Endodermal cell (in vitro differentiated cells): ENCODE measurements at regions not wholly inside any gene's neighbourhood (a gene's known extent, or its start where the extent isn't known, plus 50 kb on each side); places are given as distances from the start of the nearest gene placed in this dataset.

Experiments
- DNase-seq: peaks from one replicate; pipeline ENCODE4 v3.0.0-alpha.2; 2017
- H3K27ac ChIP-seq: 2 replicates; pipeline ENCODE4 v1.5.1; 2013; ENCODE audit warnings: mild to moderate bottlenecking, low read depth, low read length, moderate library complexity
- H3K27me3 ChIP-seq: 2 replicates; pipeline ENCODE4 v1.6.1; 2013; ENCODE audit warnings: mild to moderate bottlenecking, low read length, moderate library complexity; ENCODE audit not compliant: insufficient read depth, control insufficient read depth, poor library complexity, severe bottlenecking
- H3K36me3 ChIP-seq: 2 replicates; pipeline ENCODE4 v1.7.0; 2013; ENCODE audit warnings: mild to moderate bottlenecking, low read length, moderate library complexity; ENCODE audit not compliant: control insufficient read depth, insufficient read depth
- H3K4me1 ChIP-seq: one replicate; pipeline ENCODE4 v1.7.0; 2013; ENCODE audit warnings: low read length; ENCODE audit not compliant: control insufficient read depth, insufficient read depth
- H3K4me3 ChIP-seq: 2 replicates; pipeline ENCODE4 v1.5.1; 2013; ENCODE audit warnings: mild to moderate bottlenecking, low read length, moderate library complexity
- H3K9ac ChIP-seq: 2 replicates; pipeline ENCODE4 v1.6.1; 2013; ENCODE audit warnings: mild to moderate bottlenecking, low read length, moderate library complexity; ENCODE audit not compliant: poor library complexity, severe bottlenecking; ENCODE audit errors: extremely low read depth
- H3K9me3 ChIP-seq: 2 replicates; pipeline ENCODE4 v1.6.1; 2013; ENCODE audit warnings: mild to moderate bottlenecking, low read length, moderate library complexity; ENCODE audit not compliant: control insufficient read depth
- H3K27ac Mint-ChIP-seq: 2 replicates; pipeline ENCODE4 v1.8.0; 2020; ENCODE audit warnings: mixed read lengths
- H3K27me3 Mint-ChIP-seq: 2 replicates; pipeline ENCODE4 v1.8.0; 2021; ENCODE audit warnings: mild to moderate bottlenecking, mixed read lengths; ENCODE audit not compliant: insufficient read depth
- H3K36me3 Mint-ChIP-seq: 2 replicates; pipeline ENCODE4 v1.8.0; 2020; ENCODE audit warnings: low read depth, mixed read lengths
- H3K4me1 Mint-ChIP-seq: 2 replicates; pipeline ENCODE4 v1.8.0; 2020; ENCODE audit warnings: mixed read lengths
- H3K4me3 Mint-ChIP-seq: 2 replicates; pipeline ENCODE4 v1.8.0; 2020; ENCODE audit warnings: mild to moderate bottlenecking, moderate library complexity, mixed read lengths
- H3K9me3 Mint-ChIP-seq: 2 replicates; pipeline ENCODE4 v1.8.0; 2020; ENCODE audit warnings: mild to moderate bottlenecking, mixed read lengths
- CTCF ChIP-seq: fragments of 200-600 bp; sonication (generic); conservative IDR thresholded peaks from 2 replicates; pipeline ENCODE4 v1.5.0; 2021; ENCODE audit warnings: antibody characterized with exemption, mild to moderate bottlenecking
- WGBS, 2 experiments: methylation state at CpG; one replicate each; pipeline versions ENCODE4 v1.1.5 to v1.1.7; 2013; ENCODE audit warnings: missing lambda C conversion rate in 2 of 2, mixed read lengths in 1 of 2; ENCODE audit not compliant: insufficient coverage in 1 of 2, insufficient read length in 1 of 2; 5-methylcytosine and 5-hydroxymethylcytosine counted together

- H3K27me3 ChIP-seq: no peaks in the 10 kb centered on the region
- H3K36me3 ChIP-seq: no peaks in the 10 kb centered on the region
- H3K4me1 ChIP-seq: no peaks in the 10 kb centered on the region
- no peak for DNase-seq
- peaks cover 14% of the 10 kb centered on the region for H3K9me3 Mint-ChIP-seq
- H3K4me3 ChIP-seq: no peak overlapping the region
- H3K4me1 Mint-ChIP-seq: no peaks in the 10 kb centered on the region
- H3K36me3 Mint-ChIP-seq: no peaks in the 10 kb centered on the region
- peaks cover 20% of the 10 kb centered on the region for H3K9me3 ChIP-seq
- H3K9ac ChIP-seq: no peak overlapping the region
- no peak for TF ChIP-seq CTCF
- no peak overlapping the region for H3K27ac ChIP-seq
- H3K4me3 Mint-ChIP-seq: no peak overlapping the region
- WGBS, 2 experiments: 100% methylated on average over 1 of the region's 1 CpG; no CpG with 5 or more reads in 1 of the 2 experiments
- no peak overlapping the region for H3K27ac Mint-ChIP-seq
- peaks cover 2% of the 10 kb centered on the region for H3K27me3 Mint-ChIP-seq
These were observed 2026.1 kb upstream of the TENM3 start for GRCh38 chr4:180217070-180217469.

DNA sequence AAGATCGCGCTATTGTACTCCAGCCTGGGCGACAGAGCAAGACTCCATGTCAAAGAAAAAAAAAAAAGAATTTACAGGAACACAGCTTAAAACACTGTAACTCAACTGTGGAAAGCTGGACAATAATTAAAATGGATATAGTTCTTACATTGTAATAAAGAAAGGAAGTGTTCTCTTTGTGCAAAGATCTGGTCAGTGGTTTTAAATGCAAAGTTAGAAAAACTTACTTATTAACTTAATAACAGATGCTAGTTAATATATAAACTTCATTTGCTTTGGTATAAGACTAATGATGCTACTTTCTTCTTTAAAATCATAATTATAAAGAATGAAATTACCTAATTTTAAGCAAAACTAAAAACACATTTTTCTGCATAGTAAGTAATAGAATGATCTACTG, 2024.1 kb upstream of the TENM3 start:
- no peaks in the 10 kb centered on the region for H3K27me3 ChIP-seq
- H3K27me3 Mint-ChIP-seq: peaks cover 2% of the 10 kb centered on the region
- 88 to 95% methylated on average over 3 of the region's 3 CpGs for WGBS, 2 experiments
- H3K4me1 Mint-ChIP-seq: peaks cover 2% of the 10 kb centered on the region
- no peak overlapping the region for H3K9ac ChIP-seq
- H3K4me3 Mint-ChIP-seq: no peak overlapping the region
- peaks cover 16% of the 10 kb centered on the region for H3K9me3 Mint-ChIP-seq
- no peak for TF ChIP-seq CTCF
- H3K36me3 Mint-ChIP-seq: no peaks in the 10 kb centered on the region
- peaks cover 32% of the 10 kb centered on the region for H3K9me3 ChIP-seq
- no peaks in the 10 kb centered on the region for H3K36me3 ChIP-seq
- H3K4me1 ChIP-seq: no peaks in the 10 kb centered on the region
- no peak overlapping the region for H3K4me3 ChIP-seq
- H3K27ac ChIP-seq: no peak overlapping the region
- no peak for DNase-seq
- no peak overlapping the region for H3K27ac Mint-ChIP-seq

DNA sequence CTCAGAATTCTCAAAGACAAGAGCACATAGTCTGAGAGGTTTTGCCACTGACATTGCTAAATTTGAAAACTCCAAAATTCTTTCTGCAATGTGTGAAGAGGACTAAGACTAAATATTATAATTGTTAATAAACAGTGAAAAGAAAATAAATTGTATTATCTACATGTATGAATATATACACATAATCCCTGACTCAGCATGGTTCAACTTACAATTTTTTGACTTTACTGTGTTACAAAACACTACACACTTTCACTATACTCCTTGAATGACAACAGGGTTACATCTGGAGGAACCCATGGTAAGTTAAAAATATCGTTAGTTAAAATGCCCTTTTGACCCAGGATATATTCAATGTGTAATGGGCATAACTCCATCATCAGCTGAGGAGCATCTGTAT, 2017.2 kb upstream of the TENM3 start:
- Histone ChIP-seq H3K9ac (no peak overlapping the region), H3K9me3 (peaks cover 23% of the 10 kb centered on the region), H3K27me3 (no peaks in the 10 kb centered on the region), H3K4me1 (peaks cover 8% of the 10 kb centered on the region), H3K4me3 (no peak overlapping the region), H3K36me3 (no peaks in the 10 kb centered on the region), H3K27ac (no peak overlapping the region)
- Mint-ChIP-seq H3K9me3 (peaks cover 5% of the 10 kb centered on the region), H3K4me3 (no peak overlapping the region), H3K4me1 (peaks cover 14% of the 10 kb centered on the region), H3K27ac (no peak overlapping the region), H3K36me3 (no peaks in the 10 kb centered on the region), H3K27me3 (peaks cover 5% of the 10 kb centered on the region)
- no peak for TF ChIP-seq CTCF
- 91 to 100% methylated on average over 1 of the region's 1 CpG for WGBS, 2 experiments
- no peak for DNase-seq
